ENCODE measurements at regions not wholly inside any gene's neighbourhood (a gene's known extent, or its start where the extent isn't known, plus 50 kb on each side); places are given as distances from the start of the nearest gene placed in this dataset.

GRCh38 chr15:35751413-35752133 lies 205.6 kb upstream of the DPH6 start:
- TF ChIP-seq CTCF (IDR thresholded peaks at IDR 0.05), result peak; percentile 84
- TF ChIP-seq ZFX (IDR thresholded peaks at IDR 0.05; ENCODE audit: borderline replicate concordance), result no peak

Data from 22Rv1 (cell line).